ENCODE measurements at regions not wholly inside any gene's neighbourhood (a gene's known extent, or its start where the extent isn't known, plus 50 kb on each side); places are given as distances from the start of the nearest gene placed in this dataset.

DNA sequence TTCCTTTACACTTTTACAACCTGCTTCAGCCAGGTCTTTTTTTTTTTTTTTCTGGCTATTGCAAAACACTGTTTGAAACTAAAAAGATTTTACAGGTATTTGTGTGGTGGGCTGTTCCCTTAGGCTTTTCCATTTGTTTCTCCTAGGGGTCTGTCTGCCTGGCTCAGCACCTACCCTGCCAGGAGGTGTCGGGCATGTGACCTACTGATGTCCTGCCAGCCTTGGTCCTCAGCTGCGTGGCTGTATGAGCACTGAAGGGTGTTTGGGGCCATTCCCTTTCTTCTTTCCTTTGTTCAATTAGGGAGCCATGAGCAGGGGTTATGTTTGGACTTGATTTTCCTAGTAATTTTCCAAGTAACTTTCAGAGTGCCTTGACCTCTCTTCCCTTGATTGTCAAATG lies 269.2 kb upstream of the SALL1 start:
- TF ChIP-seq POLR2AphosphoS5 (IDR thresholded peaks at IDR 0.05; ENCODE audit: low read depth, low read length) (no peak), POLR2A (IDR thresholded peaks at IDR 0.05; ENCODE audit: low read depth, low read length) (no peak), TAF1 (IDR thresholded peaks at IDR 0.05; ENCODE audit: borderline replicate concordance, low read depth, low read length) (no peak)

Data from GM12892 (cell line).